ENCODE measurements at regions not wholly inside any gene's neighbourhood (a gene's known extent, or its start where the extent isn't known, plus 50 kb on each side); places are given as distances from the start of the nearest gene placed in this dataset.

- H3K4me3 ChIP-seq: no peak overlapping the region
- WGBS, 2 donors (ENCODE audit: low coverage in 1 of 2): 81 to 85% methylated on average over 5 of the region's 5 CpGs
- no peaks in the 10 kb centered on the region for H3K36me3 ChIP-seq
- H3K4me1 ChIP-seq: no peaks in the 10 kb centered on the region
- no peak overlapping the region for H3K27ac ChIP-seq
- H3K9me3 ChIP-seq: no peaks in the 10 kb centered on the region
- no peak for TF ChIP-seq POLR2A (IDR thresholded peaks at IDR 0.05)
- no peak for ATAC-seq
- H3K27me3 ChIP-seq: no peaks in the 10 kb centered on the region
These were observed 100.5 kb downstream of the AASDH start for GRCh38 chr4:56286763-56287162.

DNA sequence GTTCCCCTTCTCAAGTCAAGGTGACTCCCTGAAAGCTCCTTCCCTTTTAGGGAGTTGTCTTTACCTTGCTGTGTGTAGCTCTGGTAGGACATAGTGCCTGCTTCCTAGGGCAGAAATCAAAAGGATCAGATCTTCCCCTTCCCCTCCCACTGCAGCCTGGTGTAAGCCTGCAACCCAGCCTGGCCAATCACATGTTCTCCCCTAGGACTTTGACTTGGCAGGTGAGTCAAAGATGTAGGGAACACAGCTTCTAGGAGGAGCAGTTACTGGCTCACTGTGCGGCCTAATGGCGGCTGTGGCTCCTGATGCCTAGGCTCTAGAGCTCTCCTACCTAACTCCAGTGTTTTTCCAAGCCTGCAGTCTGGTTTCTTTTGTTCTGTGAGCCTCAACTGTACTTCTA, 103.9 kb downstream of the AASDH start:
- Histone ChIP-seq H3K4me3 (no peak overlapping the region), H3K9me3 (no peaks in the 10 kb centered on the region), H3K4me1 (no peaks in the 10 kb centered on the region), H3K27me3 (no peaks in the 10 kb centered on the region), H3K36me3 (no peaks in the 10 kb centered on the region), H3K27ac (no peak overlapping the region)
- ATAC-seq: no peak
- TF ChIP-seq, protein P1, sequence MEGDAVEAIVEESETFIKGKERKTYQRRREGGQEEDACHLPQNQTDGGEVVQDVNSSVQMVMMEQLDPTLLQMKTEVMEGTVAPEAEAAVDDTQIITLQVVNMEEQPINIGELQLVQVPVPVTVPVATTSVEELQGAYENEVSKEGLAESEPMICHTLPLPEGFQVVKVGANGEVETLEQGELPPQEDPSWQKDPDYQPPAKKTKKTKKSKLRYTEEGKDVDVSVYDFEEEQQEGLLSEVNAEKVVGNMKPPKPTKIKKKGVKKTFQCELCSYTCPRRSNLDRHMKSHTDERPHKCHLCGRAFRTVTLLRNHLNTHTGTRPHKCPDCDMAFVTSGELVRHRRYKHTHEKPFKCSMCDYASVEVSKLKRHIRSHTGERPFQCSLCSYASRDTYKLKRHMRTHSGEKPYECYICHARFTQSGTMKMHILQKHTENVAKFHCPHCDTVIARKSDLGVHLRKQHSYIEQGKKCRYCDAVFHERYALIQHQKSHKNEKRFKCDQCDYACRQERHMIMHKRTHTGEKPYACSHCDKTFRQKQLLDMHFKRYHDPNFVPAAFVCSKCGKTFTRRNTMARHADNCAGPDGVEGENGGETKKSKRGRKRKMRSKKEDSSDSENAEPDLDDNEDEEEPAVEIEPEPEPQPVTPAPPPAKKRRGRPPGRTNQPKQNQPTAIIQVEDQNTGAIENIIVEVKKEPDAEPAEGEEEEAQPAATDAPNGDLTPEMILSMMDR (IDR thresholded peaks at IDR 0.05): no peak
- TF ChIP-seq POLR2AphosphoS5 (IDR thresholded peaks at IDR 0.05) (no peak), EP300 (IDR thresholded peaks at IDR 0.05) (no peak), POLR2A (IDR thresholded peaks at IDR 0.05) (no peak)
- 80% methylated on average over 1 of the region's 2 CpGs; no CpG with 5 or more reads in 1 of the 2 donors for WGBS, 2 donors (ENCODE audit: low coverage in 1 of 2)

- peaks cover 0 to 1% (median 0%) of the 10 kb centered on the region in 3 donors for H3K9me3 ChIP-seq
- H3K27me3 ChIP-seq: no peaks in the 10 kb centered on the region
- H3K27ac ChIP-seq: no peak overlapping the region
- no peak for ATAC-seq
- 58 to 71% methylated on average over 2 of the region's 2 CpGs for WGBS, 2 donors (ENCODE audit: low coverage in 1 of 2)
- TF ChIP-seq, protein P1 (IDR thresholded peaks at IDR 0.05): no peak
- TF ChIP-seq EP300 (IDR thresholded peaks at IDR 0.05): no peak
- TF ChIP-seq POLR2AphosphoS5 (IDR thresholded peaks at IDR 0.05): no peak
- TF ChIP-seq POLR2A (IDR thresholded peaks at IDR 0.05): no peak
- no peaks in the 10 kb centered on the region for H3K36me3 ChIP-seq
- no peak overlapping the region for H3K4me3 ChIP-seq
- H3K4me1 ChIP-seq: no peaks in the 10 kb centered on the region
These were observed 105.3 kb downstream of the AASDH start for GRCh38 chr4:56282004-56282403.

GRCh38 chr4:56276547-56276946, 110.7 kb downstream of the AASDH start:
- Histone ChIP-seq H3K4me3 (no peak overlapping the region), H3K36me3 (no peaks in the 10 kb centered on the region), H3K9me3 (peaks cover 0 to 4% (median 0%) of the 10 kb centered on the region in 3 donors), H3K27ac (no peak overlapping the region), H3K4me1 (no peaks in the 10 kb centered on the region), H3K27me3 (no peaks in the 10 kb centered on the region)
- TF ChIP-seq EP300 (IDR thresholded peaks at IDR 0.05) (no peak), POLR2A (IDR thresholded peaks at IDR 0.05) (no peak), POLR2AphosphoS5 (IDR thresholded peaks at IDR 0.05) (no peak)
- TF ChIP-seq, protein P1 (IDR thresholded peaks at IDR 0.05): no peak
- no peak for ATAC-seq

- no peak for ATAC-seq
- Histone ChIP-seq H3K4me1 (no peaks in the 10 kb centered on the region), H3K9me3 (peaks cover 0 to 4% (median 0%) of the 10 kb centered on the region in 3 donors), H3K36me3 (no peaks in the 10 kb centered on the region), H3K27ac (no peak overlapping the region), H3K4me3 (no peak overlapping the region), H3K27me3 (no peaks in the 10 kb centered on the region)
- no peak for TF ChIP-seq POLR2A (IDR thresholded peaks at IDR 0.05)
- 82 to 100% methylated on average over 1 to 2 of the region's 2 CpGs for WGBS, 2 donors (ENCODE audit: low coverage in 1 of 2)
These were observed 113.9 kb downstream of the AASDH start for GRCh38 chr4:56273391-56273790.

- Histone ChIP-seq H3K27ac (no peak overlapping the region), H3K36me3 (no peaks in the 10 kb centered on the region), H3K4me3 (no peak overlapping the region), H3K4me1 (no peaks in the 10 kb centered on the region), H3K27me3 (no peaks in the 10 kb centered on the region), H3K9me3 (peaks cover 0 to 4% (median 0%) of the 10 kb centered on the region in 3 donors)
- TF ChIP-seq POLR2AphosphoS5 (IDR thresholded peaks at IDR 0.05): no peak
- TF ChIP-seq EP300 (IDR thresholded peaks at IDR 0.05): no peak
- TF ChIP-seq POLR2A (IDR thresholded peaks at IDR 0.05): no peak
- TF ChIP-seq, protein P1 (IDR thresholded peaks at IDR 0.05): no peak
- no peak for ATAC-seq
- WGBS, 2 donors (ENCODE audit: low coverage in 1 of 2): 89 to 93% methylated on average over 2 of the region's 2 CpGs
These were observed 114.4 kb downstream of the AASDH start for GRCh38 chr4:56272927-56273326.

All from gastroesophageal sphincter (tissue), 4 donors.